CMK (cell line): ENCODE measurements at regions not wholly inside any gene's neighbourhood (a gene's known extent, or its start where the extent isn't known, plus 50 kb on each side); places are given as distances from the start of the nearest gene placed in this dataset.

ENCODE experiments used
- DNase-seq: peaks from one replicate; pipeline ENCODE4 v3.0.0-alpha.2; 2010; ENCODE audit warnings: low read depth

DNA sequence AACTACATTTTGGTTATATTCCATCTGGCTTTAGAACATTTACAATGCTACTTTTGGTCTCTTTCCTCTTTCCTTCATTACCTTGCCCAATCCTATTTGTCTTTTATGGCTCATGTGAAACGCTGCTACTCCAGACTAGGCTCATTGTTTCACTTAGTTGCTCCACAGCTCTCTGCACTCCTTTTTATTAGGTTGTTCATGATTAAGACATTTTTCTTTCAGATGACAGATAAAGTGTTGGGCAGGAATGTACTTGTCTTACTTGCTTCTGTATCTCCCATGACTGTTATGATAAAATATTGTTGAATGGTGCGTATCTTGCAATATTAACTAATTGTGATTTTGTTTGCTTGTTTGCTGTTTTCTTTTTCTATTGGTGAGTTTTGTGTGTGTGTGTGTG is 1532.3 kb downstream of the KCNT2 start:
- no peak for DNase-seq

- DNase-seq = no peak
Measured at GRCh38 chr1:195071461-195071860, 1536.8 kb downstream of the KCNT2 start.

DNA sequence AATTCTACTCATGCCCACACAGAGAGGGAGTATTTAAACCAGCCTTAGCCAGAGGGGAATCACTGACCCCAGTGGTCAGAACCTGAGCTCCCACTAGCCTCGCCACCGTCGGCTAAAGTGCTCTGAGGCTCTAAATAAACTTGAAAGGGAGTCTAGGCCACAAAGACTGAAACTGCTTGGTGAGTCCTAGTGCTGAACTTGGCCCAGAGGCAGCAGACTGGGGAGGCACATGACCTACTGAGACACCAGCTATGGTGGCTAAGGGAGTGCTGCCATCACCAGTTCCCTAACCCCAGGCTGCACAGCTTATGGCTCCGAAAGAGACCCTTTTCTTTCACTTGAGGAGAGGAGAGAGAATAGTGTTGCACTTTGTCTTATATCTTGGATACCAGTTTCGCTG is 1542.8 kb downstream of the KCNT2 start:
- no peak for DNase-seq

GRCh38 chr1:195064358-195064757 is 1543.9 kb downstream of the KCNT2 start:
- no peak for DNase-seq

GRCh38 chr1:195054217-195054687 is 1554.0 kb downstream of the KCNT2 start:
- no peak for DNase-seq

- DNase-seq = no peak
Measured at GRCh38 chr1:195053478-195053877, 1554.8 kb downstream of the KCNT2 start.

DNA sequence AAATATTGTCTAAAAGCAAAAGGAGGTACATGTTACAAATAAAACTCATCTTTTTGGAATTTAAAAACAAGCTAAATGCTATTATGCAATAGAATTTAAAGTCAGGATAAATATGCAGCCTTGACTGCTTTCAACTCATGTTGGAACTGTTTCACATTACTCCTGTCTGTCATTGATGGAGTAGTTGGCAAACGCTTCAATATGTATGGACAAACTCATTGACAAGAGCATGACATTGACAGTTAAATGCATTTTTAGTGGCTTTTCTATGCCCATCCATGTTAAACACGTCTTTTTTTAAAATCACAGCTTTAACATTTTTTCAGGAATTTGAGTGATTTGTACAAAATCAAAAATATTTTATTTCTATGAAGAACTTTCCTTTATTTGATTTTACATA is 1560.5 kb downstream of the KCNT2 start:
- DNase-seq = no peak

- DNase-seq = no peak
Measured at GRCh38 chr1:195045072-195045471, 1563.2 kb downstream of the KCNT2 start.

GRCh38 chr1:195030793-195031192 is 1577.4 kb downstream of the KCNT2 start:
- DNase-seq = no peak

DNA sequence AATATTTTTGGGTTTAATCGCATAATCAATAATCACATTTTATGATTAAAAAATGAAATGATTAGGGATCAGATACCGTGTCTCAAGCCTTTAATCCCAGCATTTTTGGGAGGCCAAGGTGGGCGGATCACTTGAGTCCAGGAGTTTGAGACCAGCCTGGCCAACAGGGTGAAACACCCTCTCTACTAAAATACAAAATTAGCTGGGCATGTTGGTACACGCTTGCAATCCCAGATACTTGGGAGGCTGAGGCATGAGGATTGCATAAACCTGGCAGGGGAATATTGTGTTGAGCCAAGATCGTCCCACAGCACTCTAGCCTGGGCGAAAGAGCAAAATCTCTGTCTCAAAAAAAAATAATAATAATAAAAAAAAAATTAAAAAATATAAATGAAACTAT is 1581.4 kb downstream of the KCNT2 start:
- DNase-seq = no peak

DNA sequence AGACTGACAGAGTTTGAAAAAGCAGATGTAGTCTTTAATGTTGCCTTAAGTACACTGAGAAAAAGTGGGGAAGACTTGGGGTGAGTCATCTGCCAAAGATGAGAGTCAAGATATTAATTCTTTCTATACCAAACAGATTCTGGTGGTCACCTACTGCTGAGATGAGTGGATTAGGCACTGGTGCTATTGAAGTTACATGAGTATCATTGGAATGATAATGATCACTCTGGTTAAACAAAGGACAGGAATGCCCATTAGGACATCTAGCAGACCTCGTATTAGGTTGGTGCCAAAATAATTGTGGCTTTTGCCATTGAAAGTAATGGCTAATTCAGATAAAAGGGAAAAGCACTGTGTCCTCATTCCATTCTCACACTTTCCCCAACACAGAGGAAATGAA is 1588.9 kb downstream of the KCNT2 start:
- no peak for DNase-seq

GRCh38 chr1:195012995-195013394 is 1595.2 kb downstream of the KCNT2 start:
- no peak for DNase-seq

- DNase-seq = no peak
Measured at GRCh38 chr1:195005338-195005737, 1602.9 kb downstream of the KCNT2 start.

DNA sequence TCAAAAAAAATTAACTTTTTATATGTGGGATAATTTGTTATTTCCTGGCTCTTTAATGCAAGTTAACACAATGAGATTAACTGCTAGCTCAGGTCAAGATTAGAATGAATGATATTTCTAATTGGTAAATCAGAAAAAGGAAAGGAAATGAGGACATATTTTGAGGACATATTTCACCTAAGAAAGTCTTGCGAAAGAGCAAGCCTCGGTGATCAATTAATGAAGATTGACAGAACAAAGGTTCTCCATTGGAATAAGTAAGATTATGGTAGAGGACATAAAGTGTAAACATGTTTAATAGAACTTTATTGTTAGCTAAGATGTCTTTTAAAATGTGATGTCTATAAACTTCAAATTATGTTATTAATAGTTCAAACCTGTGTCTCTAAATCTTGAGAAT is 1617.8 kb downstream of the KCNT2 start:
- DNase-seq = no peak

GRCh38 chr1:194975913-194976312 is 1632.3 kb downstream of the KCNT2 start:
- no peak for DNase-seq

- no peak for DNase-seq
Measured at GRCh38 chr1:194968916-194969315, 1639.3 kb downstream of the KCNT2 start.

GRCh38 chr1:194959795-194960194 is 1648.4 kb downstream of the KCNT2 start:
- DNase-seq = no peak

DNA sequence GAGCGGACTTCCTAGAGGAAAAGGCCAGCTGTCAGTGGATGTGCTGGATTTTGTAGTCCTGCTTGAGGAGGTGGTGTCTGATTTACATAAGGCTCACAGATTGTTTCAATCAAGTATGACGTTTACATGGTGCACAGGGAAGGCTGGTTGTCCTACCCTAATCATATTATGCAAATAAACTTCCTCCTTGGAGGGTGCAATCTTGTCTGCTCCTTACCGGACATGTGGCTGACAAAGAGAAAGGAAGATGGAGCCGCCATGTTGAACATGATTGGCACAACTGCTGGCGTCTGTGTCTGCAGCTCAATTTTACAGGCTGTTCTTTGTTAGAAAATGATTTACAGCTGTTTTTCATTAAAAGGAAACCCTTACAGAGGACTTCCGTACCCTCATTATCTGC is 1656.1 kb downstream of the KCNT2 start:
- no peak for DNase-seq

- DNase-seq = no peak
Measured at GRCh38 chr1:194950584-194950983, 1657.7 kb downstream of the KCNT2 start.

- DNase-seq = no peak
Measured at GRCh38 chr1:194940336-194941030, 1667.8 kb downstream of the KCNT2 start.

GRCh38 chr1:194935864-194936263 is 1672.4 kb downstream of the KCNT2 start:
- DNase-seq = no peak

- DNase-seq = no peak
Measured at GRCh38 chr1:194931166-194931565, 1677.1 kb downstream of the KCNT2 start.

GRCh38 chr1:194930132-194930531 is 1678.1 kb downstream of the KCNT2 start:
- no peak for DNase-seq

DNA sequence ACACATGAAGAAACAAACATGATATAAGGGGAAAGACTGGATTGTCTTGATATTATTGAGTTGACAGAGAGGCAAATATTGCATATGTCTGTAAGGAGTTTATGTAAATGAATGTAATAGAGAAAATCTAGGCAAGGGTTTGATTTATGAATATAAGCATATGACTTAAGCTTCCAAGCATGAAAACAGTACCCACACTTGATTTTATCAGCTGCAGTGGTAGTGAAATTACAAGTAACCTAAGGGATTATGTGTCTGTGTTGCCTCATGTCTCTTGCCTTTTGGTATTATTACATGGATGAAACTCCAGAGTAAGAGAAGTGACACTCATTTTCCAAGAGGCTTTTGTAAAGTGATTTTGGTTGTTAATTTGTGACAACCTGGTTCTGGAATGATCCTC is 1678.9 kb downstream of the KCNT2 start:
- no peak for DNase-seq
